IMR-90 (cell line): ENCODE measurements at regions not wholly inside any gene's neighbourhood (a gene's known extent, or its start where the extent isn't known, plus 50 kb on each side); places are given as distances from the start of the nearest gene placed in this dataset.

Source experiments
- ATAC-seq: fragments of 200-7000 bp; cut with Tn5 transposase; 2 replicates; pipeline ENCODE4 v1.9.1; 2020; ENCODE audit warnings: low read depth, mild to moderate bottlenecking, moderate library complexity
- BruUV-seq: library from RNA; stranded (reverse); fragments of 400-500 nt; replicated peaks from 2 replicates; lab custom pipeline; 2021; lab: Mats Ljungman, UMichigan
- CTCF ChIA-PET: fragments of 300-600 bp; formaldehyde crosslinking; extraction: SDS; loops from one replicate; lab custom pipeline; 2021; ENCODE audit warnings: antibody characterized with exemption; lab: Yijun Ruan, JAX
- POLR2A ChIA-PET: fragments of 300-600 bp; sonication (Branson Sonifier 250); formaldehyde crosslinking; loops from one replicate; lab custom pipeline; 2022; ENCODE audit warnings: antibody characterized with exemption; ENCODE audit not compliant: unreplicated experiment; lab: Charles Lee
- DNase-seq: peaks from one replicate; pipeline ENCODE4 v3.0.0; 2013
- H2AFZ ChIP-seq: replicated peaks from 2 replicates; pipeline ENCODE3; 2013; ENCODE audit warnings: low read length, mild to moderate bottlenecking; ENCODE audit not compliant: poor library complexity
- H2AK5ac ChIP-seq: 2 replicates; pipeline ENCODE4 v1.6.1; 2013; ENCODE audit warnings: low read depth, low read length, inconsistent platforms
- H2AK9ac ChIP-seq: replicated peaks from 2 replicates; pipeline ENCODE3; 2013; ENCODE audit warnings: mild to moderate bottlenecking, low read depth, low read length, moderate library complexity; ENCODE audit not compliant: poor library complexity
- H2BK120ac ChIP-seq: 2 replicates; pipeline ENCODE4 v1.6.1; 2013; ENCODE audit warnings: low read depth, low read length, inconsistent platforms
- H2BK15ac ChIP-seq: 3 replicates; pipeline ENCODE4 v1.6.1; 2013; ENCODE audit warnings: low read depth, low read length, inconsistent platforms
- H2BK20ac ChIP-seq: 2 replicates; pipeline ENCODE4 v1.6.1; 2013; ENCODE audit warnings: low read depth, mild to moderate bottlenecking, inconsistent platforms, low read length, moderate library complexity
- H2BK5ac ChIP-seq: 2 replicates; pipeline ENCODE4 v1.6.1; 2013; ENCODE audit warnings: mild to moderate bottlenecking, low read depth, low read length, inconsistent platforms; ENCODE audit not compliant: poor library complexity, severe bottlenecking
- H3K14ac ChIP-seq: replicated peaks from 2 replicates; pipeline ENCODE4 v1.6.1; 2013; ENCODE audit warnings: low read depth, low read length, inconsistent platforms
- H3K18ac ChIP-seq: 2 replicates; pipeline ENCODE4 v1.6.1; 2013; ENCODE audit warnings: low read depth, low read length, control low read depth
- H3K23ac ChIP-seq: 2 replicates; pipeline ENCODE4 v1.6.1; 2013; ENCODE audit warnings: low read depth, low read length, inconsistent platforms
- H3K27ac ChIP-seq: 2 replicates; pipeline ENCODE4 v1.5.1; 2013; ENCODE audit warnings: mild to moderate bottlenecking, control low read depth, low read length; ENCODE audit not compliant: insufficient read depth
- H3K27me3 ChIP-seq: 2 replicates; pipeline ENCODE4 v1.6.1; 2013; ENCODE audit warnings: low read length; ENCODE audit not compliant: control insufficient read depth, insufficient read depth
- H3K36me3 ChIP-seq: 2 replicates; pipeline ENCODE4 v1.6.1; 2013; ENCODE audit warnings: low read length, mixed read lengths; ENCODE audit not compliant: control insufficient read depth, insufficient read depth
- H3K4ac ChIP-seq: 2 replicates; pipeline ENCODE4 v1.6.1; 2013; ENCODE audit warnings: low read depth, low read length, inconsistent platforms
- H3K4me1 ChIP-seq: 2 replicates; pipeline ENCODE4 v1.6.1; 2013; ENCODE audit warnings: low read length, mixed read lengths; ENCODE audit not compliant: control insufficient read depth, insufficient read depth
- H3K4me2 ChIP-seq: 2 replicates; pipeline ENCODE4 v1.6.1; 2013; ENCODE audit warnings: low read depth, mild to moderate bottlenecking, control low read depth, low read length, moderate library complexity
- H3K4me3 ChIP-seq: 2 replicates; pipeline ENCODE4 v1.5.1; 2013; ENCODE audit warnings: low read depth, mild to moderate bottlenecking, control low read depth, low read length, moderate library complexity; ENCODE audit not compliant: insufficient read depth
- H3K56ac ChIP-seq: 2 replicates; pipeline ENCODE4 v1.6.1; 2013; ENCODE audit warnings: low read length, inconsistent platforms; ENCODE audit not compliant: insufficient read depth; ENCODE audit errors: extremely low read depth
- H3K79me1 ChIP-seq, 2 experiments: 2 replicates each; pipeline ENCODE4 v1.6.1; 2013; ENCODE audit warnings: low read length in 2 of 2, inconsistent platforms in 1 of 2, low read depth in 1 of 2
- H3K9ac ChIP-seq: 2 replicates; pipeline ENCODE4 v1.6.1; 2013; ENCODE audit warnings: low read depth, low read length, control low read depth
- H3K9me1 ChIP-seq: 2 replicates; pipeline ENCODE4 v1.6.1; 2013; ENCODE audit warnings: low read length, inconsistent platforms; ENCODE audit not compliant: insufficient read depth
- H3K9me3 ChIP-seq: 2 replicates; pipeline ENCODE4 v1.6.1; 2013; ENCODE audit warnings: low read length; ENCODE audit not compliant: control insufficient read depth, insufficient read depth
- H4K20me1 ChIP-seq: 2 replicates; pipeline ENCODE4 v1.6.1; 2013; ENCODE audit warnings: low read length, inconsistent platforms; ENCODE audit not compliant: insufficient read depth
- H4K5ac ChIP-seq: 2 replicates; pipeline ENCODE4 v1.6.1; 2013; ENCODE audit warnings: mild to moderate bottlenecking, low read depth, low read length, control low read depth
- H4K8ac ChIP-seq, 2 experiments: 2 replicates each; pipeline ENCODE4 v1.6.1; 2013; ENCODE audit warnings: low read depth in 2 of 2, low read length in 2 of 2, control low read depth in 1 of 2, inconsistent platforms in 1 of 2
- H4K91ac ChIP-seq: 2 replicates; pipeline ENCODE4 v1.6.1; 2013; ENCODE audit warnings: low read depth, low read length, inconsistent platforms; ENCODE audit not compliant: insufficient read depth
- BHLHE40 ChIP-seq: fragments of 150-350 bp; IDR thresholded peaks from 2 replicates; pipeline ENCODE4 v1.6.1; 2016; ENCODE audit warnings: mild to moderate bottlenecking, low read depth, low read length
- CEBPB ChIP-seq: IDR thresholded peaks from 2 replicates; pipeline ENCODE4 v1.6.1; 2012; ENCODE audit warnings: low read depth, low read length, improper control_type of control experiment
- CHD1 ChIP-seq: IDR thresholded peaks from 2 replicates; pipeline ENCODE4 v1.6.1; 2012; ENCODE audit warnings: low read depth, low read length, improper control_type of control experiment
- CTCF ChIP-seq: conservative IDR thresholded peaks from 2 replicates; pipeline ENCODE4 v1.5.1; 2012; ENCODE audit warnings: mild to moderate bottlenecking, low read depth, low read length, improper control_type of control experiment
- FOS ChIP-seq: fragments of 150-350 bp; IDR thresholded peaks from 2 replicates; pipeline ENCODE4 v1.6.1; 2016; ENCODE audit warnings: low read depth, low read length
- MAFK ChIP-seq: IDR thresholded peaks from 2 replicates; pipeline ENCODE4 v1.6.1; 2012; ENCODE audit warnings: low read depth, low read length, improper control_type of control experiment
- MAZ ChIP-seq: IDR thresholded peaks from 2 replicates; pipeline ENCODE4 v1.6.1; 2012; ENCODE audit warnings: low read depth, mild to moderate bottlenecking, low read length, improper control_type of control experiment, moderate library complexity, borderline replicate concordance
- MXI1 ChIP-seq: IDR thresholded peaks from 2 replicates; pipeline ENCODE4 v1.6.1; 2012; ENCODE audit warnings: low read depth, mild to moderate bottlenecking, low read length, moderate library complexity, borderline replicate concordance
- NFE2L2 ChIP-seq: fragments of 150-350 bp; IDR thresholded peaks from 2 replicates; pipeline ENCODE4 v1.6.1; 2016; ENCODE audit warnings: low read depth, mild to moderate bottlenecking, low read length
- POLR2A ChIP-seq: IDR thresholded peaks from 2 replicates; pipeline ENCODE4 v1.6.1; 2012; ENCODE audit warnings: mild to moderate bottlenecking, low read depth, low read length
- RAD21 ChIP-seq: IDR thresholded peaks from 2 replicates; pipeline ENCODE4 v1.6.1; 2012; ENCODE audit warnings: low read length, improper control_type of control experiment
- RCOR1 ChIP-seq: IDR thresholded peaks from 2 replicates; pipeline ENCODE4 v1.6.1; 2012; ENCODE audit warnings: mild to moderate bottlenecking, low read length, improper control_type of control experiment; ENCODE audit not compliant: insufficient replicate concordance
- RFX5 ChIP-seq: IDR thresholded peaks from 2 replicates; pipeline ENCODE4 v1.8.0; 2012; ENCODE audit warnings: low read depth, mild to moderate bottlenecking, low read length, moderate library complexity
- SMC3 ChIP-seq: fragments of 150-350 bp; IDR thresholded peaks from 2 replicates; pipeline ENCODE4 v1.6.1; 2016; ENCODE audit warnings: low read depth, mild to moderate bottlenecking, antibody characterized with exemption, low read length, moderate library complexity
- USF2 ChIP-seq: fragments of 150-350 bp; IDR thresholded peaks from 2 replicates; pipeline ENCODE4 v1.6.1; 2017; ENCODE audit warnings: mild to moderate bottlenecking, antibody characterized with exemption, low read length, low read depth
- WGBS, 2 experiments: methylation state at CpG; one replicate each; pipeline versions ENCODE4 v1.1.5 to v1.1.7; 2013; ENCODE audit warnings: missing lambda C conversion rate in 2 of 2; ENCODE audit not compliant: insufficient read length in 1 of 2; ENCODE audit errors: extremely low coverage in 2 of 2; 5-methylcytosine and 5-hydroxymethylcytosine counted together
- dilution Hi-C: fragments of 300-500 bp; cut with HindIII; formaldehyde crosslinking; loops from one replicate; pipeline ENCODE4 v1.14.3; 2018; ENCODE audit warnings: low sequenced_read_pairs; ENCODE audit not compliant: unreplicated experiment
- in situ Hi-C: fragments of 300-500 bp; cut with MboI; formaldehyde crosslinking; loops from 3 replicates; pipeline ENCODE4 v1.14.3; 2019; ENCODE audit warnings: low sequenced_read_pairs, inconsistent platforms, mixed read lengths
- intact Hi-C: fragments of 100-400 bp; cut with micrococcal nuclease; formaldehyde crosslinking; loops from 2 replicates; pipeline ENCODE4 v1.10.0; 2022
- TF ChIP-seq, protein P1 (sequence below): fragments of 150-350 bp; IDR thresholded peaks from 2 replicates; pipeline ENCODE4 v1.6.1; 2016; ENCODE audit warnings: low read depth, mild to moderate bottlenecking, low read length, moderate library complexity, borderline replicate concordance

- H3K27me3 ChIP-seq, result no peaks in the 10 kb centered on the region
- no peak overlapping the region for H2BK5ac ChIP-seq
- in situ Hi-C loops, result no loop called here
- no peaks in the 10 kb centered on the region for H3K9me3 ChIP-seq
- ATAC-seq (no peak), DNase-seq (no peak)
- WGBS, 2 experiments, result no CpG with 5 or more reads among the region's 4 CpGs
- BruUV-seq, result no TSS peak
- no peak overlapping the region for H2BK120ac ChIP-seq
- no peaks in the 10 kb centered on the region for H4K20me1 ChIP-seq
- H2BK20ac ChIP-seq, result no peak overlapping the region
- no peak overlapping the region for H4K91ac ChIP-seq
- no peak overlapping the region for H4K8ac ChIP-seq
- ChIA-PET CTCF (no interaction called here), POLR2A (no interaction called here)
- H3K4me2 ChIP-seq, result no peak overlapping the region
- H3K4ac ChIP-seq, result no peak overlapping the region
- H2AK9ac ChIP-seq, result no peak overlapping the region
- no peak overlapping the region for H2AFZ ChIP-seq
- no peak overlapping the region for H3K18ac ChIP-seq
- H3K9ac ChIP-seq, result no peak overlapping the region
- no peak overlapping the region for H3K14ac ChIP-seq
- no peak overlapping the region for H4K5ac ChIP-seq
- no peak for TF ChIP-seq RCOR1
- no peak for TF ChIP-seq RFX5
- no peak for TF ChIP-seq CEBPB
- no peak for TF ChIP-seq POLR2A
- no peak for TF ChIP-seq CTCF
- no peak for TF ChIP-seq BHLHE40
- TF ChIP-seq, protein P1, sequence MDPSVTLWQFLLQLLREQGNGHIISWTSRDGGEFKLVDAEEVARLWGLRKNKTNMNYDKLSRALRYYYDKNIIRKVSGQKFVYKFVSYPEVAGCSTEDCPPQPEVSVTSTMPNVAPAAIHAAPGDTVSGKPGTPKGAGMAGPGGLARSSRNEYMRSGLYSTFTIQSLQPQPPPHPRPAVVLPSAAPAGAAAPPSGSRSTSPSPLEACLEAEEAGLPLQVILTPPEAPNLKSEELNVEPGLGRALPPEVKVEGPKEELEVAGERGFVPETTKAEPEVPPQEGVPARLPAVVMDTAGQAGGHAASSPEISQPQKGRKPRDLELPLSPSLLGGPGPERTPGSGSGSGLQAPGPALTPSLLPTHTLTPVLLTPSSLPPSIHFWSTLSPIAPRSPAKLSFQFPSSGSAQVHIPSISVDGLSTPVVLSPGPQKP, result no peak
- no peak for TF ChIP-seq RAD21
- no peak for TF ChIP-seq MXI1
- no peak for TF ChIP-seq SMC3
- TF ChIP-seq FOS, result no peak
- TF ChIP-seq USF2, result no peak
- no peak for TF ChIP-seq MAFK
- TF ChIP-seq MAZ, result no peak
- no peak for TF ChIP-seq NFE2L2
- no peak for TF ChIP-seq CHD1
- no peak overlapping the region for H3K4me3 ChIP-seq
- H2BK15ac ChIP-seq, result no peak overlapping the region
- H3K56ac ChIP-seq, result no peak overlapping the region
- no peaks in the 10 kb centered on the region for H3K4me1 ChIP-seq
- no peaks in the 10 kb centered on the region for H3K9me1 ChIP-seq
- dilution Hi-C loops, result no loop called here
- H3K27ac ChIP-seq, result no peak overlapping the region
- H2AK5ac ChIP-seq, result no peak overlapping the region
- H3K36me3 ChIP-seq, result no peaks in the 10 kb centered on the region
- H3K79me1 ChIP-seq, result no peaks in the 10 kb centered on the region
- intact Hi-C loops, result no loop called here
- no peak overlapping the region for H3K23ac ChIP-seq
Measured at GRCh38 chr4:163875327-163875726, 380.8 kb downstream of the TMA16 start.
